Suprapubic skin (tissue), 4 donors: ENCODE measurements at regions not wholly inside any gene's neighbourhood (a gene's known extent, or its start where the extent isn't known, plus 50 kb on each side); places are given as distances from the start of the nearest gene placed in this dataset.

Experiments used
- DNase-seq, 2 donors: peaks; one replicate each; pipeline ENCODE4 v3.0.0-alpha.2; 2019; ENCODE audit warnings: low spot score in 2 of 2
- H3K27ac ChIP-seq: fragments of 200-600 bp; sonication (generic); one replicate; pipeline ENCODE4 v1.5.1; 2019
- H3K27me3 ChIP-seq: fragments of 200-600 bp; sonication (generic); one replicate; pipeline ENCODE4 v1.5.1; 2019
- H3K36me3 ChIP-seq: fragments of 200-600 bp; sonication (generic); one replicate; pipeline ENCODE4 v1.5.1; 2019
- H3K4me1 ChIP-seq: fragments of 200-600 bp; sonication (generic); one replicate; pipeline ENCODE4 v1.5.1; 2019
- H3K4me3 ChIP-seq: fragments of 200-600 bp; sonication (generic); one replicate; pipeline ENCODE4 v1.5.1; 2019; ENCODE audit warnings: mild to moderate bottlenecking
- H3K9me3 ChIP-seq: fragments of 200-600 bp; sonication (generic); one replicate; pipeline ENCODE4 v1.5.1; 2019
- EP300 ChIP-seq: sonication (generic); formaldehyde crosslinking; IDR thresholded peaks from one replicate; pipeline ENCODE4 v1.6.1; 2017; ENCODE audit warnings: antibody characterized with exemption
- POLR2A ChIP-seq, 2 donors: fragments of 450-650 bp; IDR thresholded peaks; one replicate each; pipeline ENCODE4 v1.6.1; 2017; ENCODE audit warnings: antibody characterized with exemption in 2 of 2, mild to moderate bottlenecking in 2 of 2, moderate library complexity in 2 of 2
- POLR2AphosphoS5 ChIP-seq, 3 donors: sonication (generic); formaldehyde crosslinking; IDR thresholded peaks; one replicate each; pipeline ENCODE4 v1.6.1; 2017; ENCODE audit warnings: antibody characterized with exemption in 3 of 3
- WGBS: methylation state at CpG from one replicate; pipeline ENCODE4 v1.1.5; 2018; 5-methylcytosine and 5-hydroxymethylcytosine counted together
- TF ChIP-seq, protein P1 (sequence below), 2 donors: fragments of 200-600 bp in 1 of 2; fragments of 450-650 bp in 1 of 2; sonication (generic) in 1 of 2; IDR thresholded peaks; one replicate each; pipeline ENCODE4 v1.5.1; 2016 to 2019; ENCODE audit warnings: antibody characterized with exemption in 2 of 2, mild to moderate bottlenecking in 1 of 2, moderate library complexity in 1 of 2

DNA sequence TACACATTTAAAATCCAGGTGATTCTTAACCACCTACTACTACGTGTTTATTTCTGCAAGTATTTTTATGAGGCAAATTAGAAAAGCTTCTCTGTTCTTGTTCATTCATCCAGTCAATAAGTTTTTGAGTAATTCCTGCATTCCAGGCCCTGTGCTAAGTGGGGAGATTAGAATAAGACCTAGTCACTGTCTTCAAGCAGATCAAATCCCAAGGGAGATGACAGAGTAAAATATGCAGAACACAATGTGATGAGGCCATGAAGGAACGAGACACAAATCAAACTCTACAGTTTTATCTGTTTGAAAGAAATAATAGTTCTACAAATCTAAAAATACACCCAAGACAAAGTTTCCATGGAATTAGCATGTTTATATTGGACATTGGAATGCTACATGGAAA is 158.8 kb downstream of the CEP120 start:
- H3K4me1 ChIP-seq, result peaks cover 10% of the 10 kb centered on the region
- H3K9me3 ChIP-seq, result no peaks in the 10 kb centered on the region
- TF ChIP-seq, protein P1, sequence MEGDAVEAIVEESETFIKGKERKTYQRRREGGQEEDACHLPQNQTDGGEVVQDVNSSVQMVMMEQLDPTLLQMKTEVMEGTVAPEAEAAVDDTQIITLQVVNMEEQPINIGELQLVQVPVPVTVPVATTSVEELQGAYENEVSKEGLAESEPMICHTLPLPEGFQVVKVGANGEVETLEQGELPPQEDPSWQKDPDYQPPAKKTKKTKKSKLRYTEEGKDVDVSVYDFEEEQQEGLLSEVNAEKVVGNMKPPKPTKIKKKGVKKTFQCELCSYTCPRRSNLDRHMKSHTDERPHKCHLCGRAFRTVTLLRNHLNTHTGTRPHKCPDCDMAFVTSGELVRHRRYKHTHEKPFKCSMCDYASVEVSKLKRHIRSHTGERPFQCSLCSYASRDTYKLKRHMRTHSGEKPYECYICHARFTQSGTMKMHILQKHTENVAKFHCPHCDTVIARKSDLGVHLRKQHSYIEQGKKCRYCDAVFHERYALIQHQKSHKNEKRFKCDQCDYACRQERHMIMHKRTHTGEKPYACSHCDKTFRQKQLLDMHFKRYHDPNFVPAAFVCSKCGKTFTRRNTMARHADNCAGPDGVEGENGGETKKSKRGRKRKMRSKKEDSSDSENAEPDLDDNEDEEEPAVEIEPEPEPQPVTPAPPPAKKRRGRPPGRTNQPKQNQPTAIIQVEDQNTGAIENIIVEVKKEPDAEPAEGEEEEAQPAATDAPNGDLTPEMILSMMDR (IDR thresholded peaks at IDR 0.05), result no peak
- no peak for TF ChIP-seq EP300
- no peak for TF ChIP-seq POLR2A (IDR thresholded peaks at IDR 0.05)
- no peak for TF ChIP-seq POLR2AphosphoS5 (IDR thresholded peaks at IDR 0.05)
- DNase-seq, result no peak
- WGBS, result 68% methylated on average over 2 of the region's 2 CpGs
- no peaks in the 10 kb centered on the region for H3K36me3 ChIP-seq
- no peak overlapping the region for H3K4me3 ChIP-seq
- no peaks in the 10 kb centered on the region for H3K27me3 ChIP-seq
- peak overlapping the region; percentile 34 for H3K27ac ChIP-seq

DNA sequence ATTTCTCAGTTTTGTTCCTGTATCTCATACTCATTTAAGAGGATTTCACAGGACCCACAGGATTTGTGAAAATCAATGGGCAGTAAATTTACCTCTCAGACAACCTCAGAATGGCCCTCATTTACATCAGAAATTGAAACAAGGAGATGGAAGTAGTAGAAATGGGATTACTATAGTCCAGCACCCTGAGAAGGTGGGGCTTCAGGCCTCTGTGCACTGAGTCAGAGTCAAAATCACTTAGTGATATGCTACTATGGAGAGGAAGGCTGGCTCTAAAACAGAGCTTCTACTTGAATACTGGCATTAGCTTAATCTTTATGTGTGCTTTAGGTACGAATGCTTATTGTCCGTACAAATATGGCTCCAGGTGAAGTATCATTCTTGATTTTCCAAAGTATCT is 159.3 kb downstream of the CEP120 start:
- Histone ChIP-seq H3K4me1 (peaks cover 10% of the 10 kb centered on the region), H3K36me3 (no peaks in the 10 kb centered on the region), H3K4me3 (no peak overlapping the region), H3K27ac (peak overlapping the region; percentile 8), H3K27me3 (no peaks in the 10 kb centered on the region), H3K9me3 (no peaks in the 10 kb centered on the region)
- 82% methylated on average over 2 of the region's 2 CpGs for WGBS
- TF ChIP-seq POLR2A (IDR thresholded peaks at IDR 0.05), result no peak
- no peak for TF ChIP-seq POLR2AphosphoS5 (IDR thresholded peaks at IDR 0.05)
- TF ChIP-seq, protein P1 (IDR thresholded peaks at IDR 0.05), result no peak
- no peak for TF ChIP-seq EP300
- no peak for DNase-seq

DNA sequence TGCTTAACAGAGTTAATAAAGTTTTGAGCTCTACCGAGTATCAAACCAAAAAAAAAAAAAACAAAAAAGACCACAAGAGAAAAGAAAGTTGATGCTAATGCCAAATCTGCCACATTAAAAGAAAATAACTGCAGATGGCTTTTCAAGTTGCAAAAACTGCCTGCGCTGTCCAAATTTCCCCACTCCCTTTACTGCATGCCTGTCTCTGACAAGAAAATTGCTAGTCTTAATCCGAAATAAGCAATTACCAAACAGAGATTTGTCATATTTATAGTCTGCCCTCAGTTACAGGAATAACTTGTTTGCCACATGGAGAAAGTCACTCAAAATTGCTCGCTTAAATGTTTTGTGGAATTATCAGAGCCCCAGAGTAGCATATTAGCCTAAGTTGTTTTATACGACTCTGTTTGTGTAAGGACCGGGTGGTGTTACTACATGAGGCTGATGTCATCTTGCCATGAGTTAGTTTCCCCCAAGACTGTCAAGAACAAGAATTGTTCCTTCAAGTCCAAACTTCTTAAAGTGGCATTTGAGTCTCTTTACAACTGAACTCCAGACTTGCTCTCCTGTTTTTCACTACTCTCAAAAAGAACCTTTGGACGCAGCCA is 160.9 kb downstream of the CEP120 start:
- Histone ChIP-seq H3K4me1 (peaks cover 10% of the 10 kb centered on the region), H3K27ac (no peak overlapping the region), H3K9me3 (no peaks in the 10 kb centered on the region), H3K27me3 (peaks cover 7% of the 10 kb centered on the region), H3K36me3 (no peaks in the 10 kb centered on the region), H3K4me3 (no peak overlapping the region)
- TF ChIP-seq, protein P1 (IDR thresholded peaks at IDR 0.05), result no peak
- TF ChIP-seq EP300, result no peak
- TF ChIP-seq POLR2A (IDR thresholded peaks at IDR 0.05), result no peak
- TF ChIP-seq POLR2AphosphoS5 (IDR thresholded peaks at IDR 0.05), result no peak
- no peak for DNase-seq
- 39% methylated on average over 7 of the region's 7 CpGs for WGBS

DNA sequence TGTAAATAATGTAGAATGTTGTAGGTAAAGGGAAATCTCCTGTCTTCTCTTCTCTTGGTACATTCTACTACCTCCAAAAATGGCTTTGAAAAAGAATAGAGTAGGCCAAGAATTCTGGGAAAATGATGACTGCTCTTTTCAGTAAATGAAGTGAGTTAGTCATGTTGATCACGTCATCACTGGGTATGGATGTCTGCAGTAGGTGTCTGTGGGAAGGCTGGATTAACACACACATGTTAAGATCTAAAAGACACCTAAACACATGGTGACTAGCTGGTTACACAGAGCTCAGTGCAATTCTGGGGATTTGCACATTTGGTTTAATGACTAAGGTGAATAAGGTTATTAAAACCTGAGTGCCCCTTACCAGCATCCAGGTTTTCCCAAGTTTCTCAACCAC is 161.5 kb downstream of the CEP120 start:
- TF ChIP-seq POLR2AphosphoS5 (IDR thresholded peaks at IDR 0.05) (no peak), POLR2A (IDR thresholded peaks at IDR 0.05) (no peak), EP300 (no peak)
- TF ChIP-seq, protein P1 (IDR thresholded peaks at IDR 0.05), result no peak
- H3K36me3 ChIP-seq, result no peaks in the 10 kb centered on the region
- no peak overlapping the region for H3K4me3 ChIP-seq
- no peak for DNase-seq
- H3K9me3 ChIP-seq, result no peaks in the 10 kb centered on the region
- H3K27ac ChIP-seq, result no peak overlapping the region
- H3K4me1 ChIP-seq, result peaks cover 10% of the 10 kb centered on the region
- WGBS, result 49% methylated on average over 1 of the region's 1 CpG
- peaks cover 7% of the 10 kb centered on the region for H3K27me3 ChIP-seq

DNA sequence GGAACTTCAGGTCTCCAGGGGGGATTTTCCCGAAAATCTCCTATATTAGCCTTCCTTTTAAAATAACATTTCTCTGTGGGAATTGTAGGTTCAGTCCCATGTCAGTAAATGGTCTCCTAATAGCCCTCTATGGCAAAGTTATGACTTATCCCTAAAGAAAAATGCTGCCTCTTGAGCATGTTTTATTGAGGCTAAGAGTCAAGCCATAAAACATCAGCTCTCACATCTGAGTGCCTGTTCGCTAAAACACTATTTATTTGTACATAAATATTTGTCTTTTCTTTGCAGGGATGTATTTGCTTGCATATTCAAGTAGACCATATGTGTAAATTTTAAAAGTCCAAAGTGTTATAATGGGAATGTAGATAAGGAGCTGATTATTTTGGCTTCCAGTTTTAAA is 160.4 kb downstream of the PRDM6 start:
- TF ChIP-seq EP300, result no peak
- TF ChIP-seq, protein P1 (IDR thresholded peaks at IDR 0.05), result no peak
- no peak for TF ChIP-seq POLR2AphosphoS5 (IDR thresholded peaks at IDR 0.05)
- no peak for TF ChIP-seq POLR2A (IDR thresholded peaks at IDR 0.05)
- WGBS, result 73% methylated on average over 2 of the region's 2 CpGs
- H3K4me1 ChIP-seq, result no peaks in the 10 kb centered on the region

More for the DNA sequence above, 160.4 kb downstream of the PRDM6 start:
- no peaks in the 10 kb centered on the region for H3K36me3 ChIP-seq
- no peaks in the 10 kb centered on the region for H3K9me3 ChIP-seq
- no peaks in the 10 kb centered on the region for H3K27me3 ChIP-seq
- H3K27ac ChIP-seq, result no peak overlapping the region
- DNase-seq, result no peak
- no peak overlapping the region for H3K4me3 ChIP-seq
